ENCODE measurements at regions not wholly inside any gene's neighbourhood (a gene's known extent, or its start where the extent isn't known, plus 50 kb on each side); places are given as distances from the start of the nearest gene placed in this dataset.
A peak's percentile ranks its signal among the peaks of the same experiment; 100 is the strongest.
"Not testable (repeated sequence)": the region's sequence is repeated elsewhere in the genome, so short reads cannot be mapped to it uniquely, and the experiment has no call there.

GRCh38 chr22:44630826-44631225 lies 71.2 kb upstream of the PRR5 start:
- no peak for DNase-seq (ENCODE audit: low read depth in 1 of 2, low spot score in 1 of 2)

- no peak for DNase-seq (ENCODE audit: low read depth in 1 of 2, low spot score in 1 of 2)
Observed at GRCh38 chr22:44628835-44629234, 73.2 kb upstream of the PRR5 start.

- no peak for DNase-seq (ENCODE audit: low read depth in 1 of 2, low spot score in 1 of 2)
Observed at GRCh38 chr22:44628273-44628672, 73.7 kb upstream of the PRR5 start.

- DNase-seq (ENCODE audit: low read depth in 1 of 2, low spot score in 1 of 2) = no peak
Observed at GRCh38 chr22:44627521-44628139, 74.4 kb upstream of the PRR5 start.

- peak; percentile 71 to 77 for DNase-seq (ENCODE audit: low read depth in 1 of 2, low spot score in 1 of 2)
Observed at GRCh38 chr22:44625981-44626687, 75.9 kb upstream of the PRR5 start.

- no peak for DNase-seq (ENCODE audit: low read depth in 1 of 2, low spot score in 1 of 2)
Observed at GRCh38 chr22:44625421-44625760, 76.6 kb upstream of the PRR5 start.

- no peak for DNase-seq (ENCODE audit: low read depth in 1 of 2, low spot score in 1 of 2)
Observed at GRCh38 chr22:44624689-44625420, 77.1 kb upstream of the PRR5 start.

- no peak for DNase-seq (ENCODE audit: low read depth in 1 of 2, low spot score in 1 of 2)
Observed at GRCh38 chr22:44623771-44624510, 78.1 kb upstream of the PRR5 start.

GRCh38 chr22:44622679-44623078 lies 79.3 kb upstream of the PRR5 start:
- DNase-seq (ENCODE audit: low read depth in 1 of 2, low spot score in 1 of 2) = no peak

GRCh38 chr22:44622147-44622427 lies 79.9 kb upstream of the PRR5 start:
- no peak for DNase-seq (ENCODE audit: low read depth in 1 of 2, low spot score in 1 of 2)

- DNase-seq (ENCODE audit: low read depth in 1 of 2, low spot score in 1 of 2) = no peak
Observed at GRCh38 chr22:44621401-44622146, 80.4 kb upstream of the PRR5 start.

- DNase-seq (ENCODE audit: low read depth in 1 of 2, low spot score in 1 of 2) = no peak
Observed at GRCh38 chr22:44620841-44621257, 81.2 kb upstream of the PRR5 start.

GRCh38 chr22:44620129-44620840 lies 81.7 kb upstream of the PRR5 start:
- peak; percentile 25 to 54 for DNase-seq (ENCODE audit: low read depth in 1 of 2, low spot score in 1 of 2)

- not testable (repeated sequence) for DNase-seq (ENCODE audit: low read depth in 1 of 2, low spot score in 1 of 2)
Observed at GRCh38 chr22:44619560-44620128, 82.4 kb upstream of the PRR5 start.

GRCh38 chr22:44618910-44619309 lies 83.1 kb upstream of the PRR5 start:
- DNase-seq (ENCODE audit: low read depth in 1 of 2, low spot score in 1 of 2) = not testable (repeated sequence)

GRCh38 chr22:44618400-44618799 lies 83.6 kb upstream of the PRR5 start:
- DNase-seq (ENCODE audit: low read depth in 1 of 2, low spot score in 1 of 2) = no peak

- no peak for DNase-seq (ENCODE audit: low read depth in 1 of 2, low spot score in 1 of 2)
Observed at GRCh38 chr22:44617828-44618227, 84.2 kb upstream of the PRR5 start.

- DNase-seq (ENCODE audit: low read depth in 1 of 2, low spot score in 1 of 2) = no peak
Observed at GRCh38 chr22:44616882-44617655, 84.9 kb upstream of the PRR5 start.

GRCh38 chr22:44616461-44616860 lies 85.5 kb upstream of the PRR5 start:
- no peak for DNase-seq (ENCODE audit: low read depth in 1 of 2, low spot score in 1 of 2)

Data from activated CD4-positive, alpha-beta T cell treated with anti-CD3 and anti-CD28 coated beads, Interleukin-2, amount 50 U/mL, for 24 hours (primary cell).